ENCODE measurements at regions not wholly inside any gene's neighbourhood (a gene's known extent, or its start where the extent isn't known, plus 50 kb on each side); places are given as distances from the start of the nearest gene placed in this dataset.

DNA sequence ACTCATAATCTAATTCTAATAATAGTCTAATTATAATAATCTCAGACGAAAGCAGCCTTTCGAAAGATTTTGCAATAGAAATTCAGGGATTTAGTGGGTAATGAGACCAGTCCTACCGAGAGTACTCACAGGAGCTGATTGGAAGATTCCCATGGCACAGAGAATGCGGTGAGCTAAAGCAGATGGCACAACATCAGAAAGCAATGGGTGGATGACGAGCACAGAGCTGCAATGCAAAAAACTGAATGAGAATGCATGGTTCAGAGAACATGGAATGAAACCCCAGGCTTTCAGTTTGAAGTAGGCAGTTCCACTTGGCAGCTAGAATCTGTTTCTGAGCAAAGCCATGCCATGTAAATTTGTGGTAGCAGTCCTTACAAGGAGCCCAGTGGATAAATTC lies 78.2 kb upstream of the SPINK5 start:
- TF ChIP-seq, protein P1, sequence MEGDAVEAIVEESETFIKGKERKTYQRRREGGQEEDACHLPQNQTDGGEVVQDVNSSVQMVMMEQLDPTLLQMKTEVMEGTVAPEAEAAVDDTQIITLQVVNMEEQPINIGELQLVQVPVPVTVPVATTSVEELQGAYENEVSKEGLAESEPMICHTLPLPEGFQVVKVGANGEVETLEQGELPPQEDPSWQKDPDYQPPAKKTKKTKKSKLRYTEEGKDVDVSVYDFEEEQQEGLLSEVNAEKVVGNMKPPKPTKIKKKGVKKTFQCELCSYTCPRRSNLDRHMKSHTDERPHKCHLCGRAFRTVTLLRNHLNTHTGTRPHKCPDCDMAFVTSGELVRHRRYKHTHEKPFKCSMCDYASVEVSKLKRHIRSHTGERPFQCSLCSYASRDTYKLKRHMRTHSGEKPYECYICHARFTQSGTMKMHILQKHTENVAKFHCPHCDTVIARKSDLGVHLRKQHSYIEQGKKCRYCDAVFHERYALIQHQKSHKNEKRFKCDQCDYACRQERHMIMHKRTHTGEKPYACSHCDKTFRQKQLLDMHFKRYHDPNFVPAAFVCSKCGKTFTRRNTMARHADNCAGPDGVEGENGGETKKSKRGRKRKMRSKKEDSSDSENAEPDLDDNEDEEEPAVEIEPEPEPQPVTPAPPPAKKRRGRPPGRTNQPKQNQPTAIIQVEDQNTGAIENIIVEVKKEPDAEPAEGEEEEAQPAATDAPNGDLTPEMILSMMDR (conservative IDR thresholded peaks at IDR 0.05; ENCODE audit: low read depth, low read length) = no peak
- no peak for TF ChIP-seq EZH2 (IDR thresholded peaks at IDR 0.05; ENCODE audit: low read length, unreplicated experiment)
- no peak for TF ChIP-seq EZH2phosphoT487 (IDR thresholded peaks at IDR 0.05; ENCODE audit: borderline replicate concordance, low read length)
